ENCODE measurements at regions not wholly inside any gene's neighbourhood (a gene's known extent, or its start where the extent isn't known, plus 50 kb on each side); places are given as distances from the start of the nearest gene placed in this dataset.
"Not testable (repeated sequence)": the region's sequence is repeated elsewhere in the genome, so short reads cannot be mapped to it uniquely, and the experiment has no call there.

GRCh38 chr5:34244281-34245031, 201.4 kb upstream of the C1QTNF3 start:
- peak; percentile 52; the same call in 1 of the 2 replicates for TF ChIP-seq POLR2AphosphoS5 (IDR thresholded peaks at IDR 0.05; ENCODE audit: low read depth)
- peak overlapping the region; percentile 29 for H3K4me3 ChIP-seq (replicated peaks; ENCODE audit: insufficient read depth, low read length)
- H3K27ac ChIP-seq (replicated peaks): peak overlapping the region; percentile 80
- not testable (repeated sequence) for H3K27me3 ChIP-seq (ENCODE audit: insufficient read depth, poor library complexity, severe bottlenecking)
- peak; percentile 26 to 81 for DNase-seq (ENCODE audit: low read depth in 1 of 2, low spot score in 1 of 2)

DNA sequence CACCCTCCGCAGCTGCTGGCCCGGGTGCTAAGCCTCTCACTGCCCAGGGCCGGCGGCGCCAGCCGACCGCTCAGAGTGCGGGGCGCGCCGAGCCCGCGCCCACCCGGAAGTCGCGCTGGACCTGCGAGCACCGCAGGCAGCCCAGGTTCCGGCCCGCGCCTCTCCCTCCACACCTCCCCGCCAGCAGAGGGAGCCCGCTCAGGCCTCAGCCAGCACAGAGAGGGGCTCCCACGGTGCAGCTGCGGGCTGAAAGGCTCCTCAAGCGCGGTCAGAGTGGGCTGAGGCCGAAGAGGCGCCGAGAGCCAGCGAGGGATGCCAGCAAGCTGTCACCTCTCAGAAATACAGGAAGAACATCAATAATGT, 202.0 kb upstream of the C1QTNF3 start:
- DNase-seq (ENCODE audit: low read depth in 1 of 2, low spot score in 1 of 2); H3K27me3 ChIP-seq (ENCODE audit: insufficient read depth, poor library complexity, severe bottlenecking); H3K4me3 ChIP-seq (replicated peaks; ENCODE audit: insufficient read depth, low read length): not testable (repeated sequence)
- peak overlapping the region; percentile 54; the same call in 1 of the 2 replicates for H3K27ac ChIP-seq (replicated peaks)

DNA sequence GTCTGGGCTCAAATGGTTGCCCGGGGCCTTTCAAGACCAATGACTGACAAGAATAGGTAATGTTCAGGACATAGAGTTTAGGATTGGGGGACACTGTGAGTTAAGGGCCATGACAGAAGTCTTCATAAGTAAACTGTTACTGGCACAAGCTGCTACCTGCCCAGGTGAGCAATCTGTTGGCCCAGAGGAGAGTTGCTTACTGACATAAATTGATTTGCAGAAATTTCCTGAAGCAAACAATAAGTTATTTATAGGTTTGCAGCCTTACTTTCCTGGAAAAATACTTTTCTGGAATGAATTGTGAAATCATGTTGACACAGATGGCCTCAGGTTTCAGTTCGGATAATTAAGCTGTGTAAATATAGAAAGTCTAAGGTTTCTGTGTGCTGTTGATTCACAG, 202.8 kb upstream of the C1QTNF3 start:
- not testable (repeated sequence) for H3K27me3 ChIP-seq (ENCODE audit: insufficient read depth, poor library complexity, severe bottlenecking); DNase-seq (ENCODE audit: low read depth in 1 of 2, low spot score in 1 of 2)
- peak overlapping the region; percentile 64 for H3K27ac ChIP-seq (replicated peaks)
- H3K4me3 ChIP-seq (replicated peaks; ENCODE audit: insufficient read depth, low read length): peak overlapping the region; percentile 33

DNA sequence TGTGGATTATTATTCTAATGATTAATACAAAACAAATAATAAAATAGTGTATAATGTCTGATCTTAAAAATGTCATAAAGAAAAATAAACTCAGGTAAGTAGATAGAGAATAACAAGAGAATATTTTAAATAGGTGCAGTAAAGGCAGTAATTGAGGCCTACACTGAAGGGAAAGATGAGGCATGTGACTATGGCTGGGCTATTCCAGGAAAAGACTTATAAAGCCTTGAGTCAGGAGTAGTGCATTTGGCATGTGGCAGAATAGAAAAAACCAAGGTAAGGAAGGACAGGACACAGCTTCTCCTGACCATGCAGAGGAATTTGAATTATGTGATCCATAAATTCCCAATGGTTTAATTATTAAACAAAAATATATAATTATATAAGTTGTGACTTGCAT, 215.6 kb upstream of the C1QTNF3 start:
- DNase-seq (ENCODE audit: low read depth in 1 of 2, low spot score in 1 of 2); H3K4me3 ChIP-seq (replicated peaks; ENCODE audit: insufficient read depth, low read length); H3K27ac ChIP-seq (replicated peaks); H3K27me3 ChIP-seq (ENCODE audit: insufficient read depth, poor library complexity, severe bottlenecking): not testable (repeated sequence)

DNA sequence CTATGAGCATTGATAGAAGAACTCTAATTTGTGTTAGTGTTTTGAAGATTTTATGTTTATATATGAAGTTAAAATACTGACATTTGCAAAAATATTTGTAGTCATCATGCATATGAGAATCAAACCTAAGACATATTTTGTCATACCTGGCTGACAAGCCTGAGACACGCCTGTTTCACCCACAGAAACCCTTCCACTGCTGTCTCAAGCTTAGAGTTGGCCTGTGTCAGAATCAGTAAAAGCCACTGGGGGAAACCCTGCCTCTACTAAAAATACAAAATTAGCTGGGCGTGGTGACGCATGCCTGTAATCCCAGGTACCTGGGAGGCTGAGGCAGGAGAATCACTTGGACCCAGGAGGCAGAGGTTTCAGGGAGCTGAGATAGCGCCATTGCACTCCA, 218.0 kb upstream of the C1QTNF3 start:
- H3K27ac ChIP-seq (replicated peaks); H3K27me3 ChIP-seq (ENCODE audit: insufficient read depth, poor library complexity, severe bottlenecking); H3K4me3 ChIP-seq (replicated peaks; ENCODE audit: insufficient read depth, low read length); DNase-seq (ENCODE audit: low read depth in 1 of 2, low spot score in 1 of 2): not testable (repeated sequence)

GRCh38 chr5:34266151-34266550, 223.1 kb upstream of the C1QTNF3 start:
- not testable (repeated sequence) for H3K4me3 ChIP-seq (replicated peaks; ENCODE audit: insufficient read depth, low read length); H3K27me3 ChIP-seq (ENCODE audit: insufficient read depth, poor library complexity, severe bottlenecking); H3K27ac ChIP-seq (replicated peaks); DNase-seq (ENCODE audit: low read depth in 1 of 2, low spot score in 1 of 2)

DNA sequence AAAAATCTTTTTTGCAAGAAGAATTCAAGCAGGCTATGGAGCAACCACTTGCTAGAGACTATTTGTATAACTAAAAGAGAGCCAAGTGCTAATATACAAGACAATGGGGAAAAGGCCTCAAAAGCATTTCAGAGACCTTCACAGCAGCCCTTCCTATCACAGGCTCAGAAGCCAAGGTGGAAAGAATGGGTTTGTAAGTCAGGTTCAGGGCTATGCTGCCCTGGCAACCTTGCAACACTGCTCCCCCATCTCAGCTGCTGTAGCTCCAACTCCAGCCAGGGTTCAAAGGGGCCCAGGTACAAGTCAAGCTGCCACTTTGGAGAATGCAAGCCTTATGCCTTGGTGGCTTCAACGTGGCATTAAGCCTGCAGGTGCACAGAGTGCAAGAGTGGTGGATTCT, 253.7 kb upstream of the C1QTNF3 start:
- not testable (repeated sequence) for DNase-seq (ENCODE audit: low read depth in 1 of 2, low spot score in 1 of 2); H3K27ac ChIP-seq (replicated peaks); H3K4me3 ChIP-seq (replicated peaks; ENCODE audit: insufficient read depth, low read length); H3K27me3 ChIP-seq (ENCODE audit: insufficient read depth, poor library complexity, severe bottlenecking)

- DNase-seq (ENCODE audit: low read depth in 1 of 2, low spot score in 1 of 2); H3K27me3 ChIP-seq (ENCODE audit: insufficient read depth, poor library complexity, severe bottlenecking): not testable (repeated sequence)
Measured at GRCh38 chr5:34329201-34329600, 286.2 kb upstream of the C1QTNF3 start.

GRCh38 chr5:34329611-34330108, 286.6 kb upstream of the C1QTNF3 start:
- DNase-seq (ENCODE audit: low read depth in 1 of 2, low spot score in 1 of 2); H3K27me3 ChIP-seq (ENCODE audit: insufficient read depth, poor library complexity, severe bottlenecking); H3K27ac ChIP-seq (replicated peaks); H3K4me3 ChIP-seq (replicated peaks; ENCODE audit: insufficient read depth, low read length): not testable (repeated sequence)

More at GRCh38 chr5:34329201-34329600, 286.2 kb upstream of the C1QTNF3 start:
- not testable (repeated sequence) for H3K4me3 ChIP-seq (replicated peaks; ENCODE audit: insufficient read depth, low read length); H3K27ac ChIP-seq (replicated peaks)

DNA sequence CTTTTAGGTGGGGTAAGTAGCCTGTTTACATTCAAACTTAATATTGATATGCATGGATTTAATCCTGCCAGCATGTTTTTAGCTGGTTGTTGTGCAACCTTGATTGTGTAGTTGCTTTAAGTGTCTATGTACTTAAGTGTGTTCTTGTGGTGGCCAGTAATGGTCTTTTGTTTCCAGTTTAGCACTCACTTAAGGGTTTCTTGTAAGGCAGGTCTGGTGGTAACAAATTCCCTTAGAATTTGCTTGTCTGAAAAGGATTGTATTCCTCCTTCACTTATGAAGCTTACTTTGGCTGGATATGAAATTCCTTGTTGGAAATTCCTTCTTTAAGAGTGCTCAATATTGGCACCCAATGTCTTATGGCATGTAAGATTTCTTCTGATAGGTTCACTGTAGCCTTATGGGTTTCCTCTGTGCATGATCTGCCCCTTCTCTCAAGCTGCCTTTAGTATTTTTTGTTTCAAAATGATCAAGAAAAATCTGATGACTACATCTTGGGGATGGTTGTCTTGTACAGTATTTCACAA, 289.0 kb upstream of the C1QTNF3 start:
- not testable (repeated sequence) for DNase-seq (ENCODE audit: low read depth in 1 of 2, low spot score in 1 of 2); H3K27ac ChIP-seq (replicated peaks); H3K4me3 ChIP-seq (replicated peaks; ENCODE audit: insufficient read depth, low read length); H3K27me3 ChIP-seq (ENCODE audit: insufficient read depth, poor library complexity, severe bottlenecking)

GRCh38 chr5:34339408-34340001, 296.5 kb upstream of the C1QTNF3 start:
- H3K27me3 ChIP-seq (ENCODE audit: insufficient read depth, poor library complexity, severe bottlenecking); H3K27ac ChIP-seq (replicated peaks); H3K4me3 ChIP-seq (replicated peaks; ENCODE audit: insufficient read depth, low read length); DNase-seq (ENCODE audit: low read depth in 1 of 2, low spot score in 1 of 2): not testable (repeated sequence)

- not testable (repeated sequence) for H3K27ac ChIP-seq (replicated peaks); H3K4me3 ChIP-seq (replicated peaks; ENCODE audit: insufficient read depth, low read length); DNase-seq (ENCODE audit: low read depth in 1 of 2, low spot score in 1 of 2); H3K27me3 ChIP-seq (ENCODE audit: insufficient read depth, poor library complexity, severe bottlenecking)
Measured at GRCh38 chr5:34354440-34354839, 301.7 kb upstream of the RAI14 start.

DNA sequence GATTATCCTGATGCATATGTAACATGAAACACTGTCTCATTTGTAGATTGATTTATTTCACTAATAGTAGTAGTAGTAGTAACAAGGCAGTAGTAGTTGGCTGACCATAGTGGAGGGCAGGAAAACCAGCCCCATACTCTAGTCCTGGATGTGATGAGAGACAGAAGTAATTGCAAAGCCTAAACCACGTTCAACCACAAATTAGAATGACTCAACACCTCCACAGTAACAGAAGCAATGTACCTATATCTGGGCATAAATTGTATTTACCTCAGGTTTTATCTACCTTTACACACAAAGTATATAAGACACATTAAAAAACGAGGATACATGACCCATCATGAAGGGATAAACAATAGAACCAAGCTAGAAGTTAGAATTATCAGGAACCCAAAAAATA, 284.7 kb upstream of the RAI14 start:
- not testable (repeated sequence) for DNase-seq (ENCODE audit: low read depth in 1 of 2, low spot score in 1 of 2); H3K4me3 ChIP-seq (replicated peaks; ENCODE audit: insufficient read depth, low read length); H3K27ac ChIP-seq (replicated peaks); H3K27me3 ChIP-seq (ENCODE audit: insufficient read depth, poor library complexity, severe bottlenecking)

DNA sequence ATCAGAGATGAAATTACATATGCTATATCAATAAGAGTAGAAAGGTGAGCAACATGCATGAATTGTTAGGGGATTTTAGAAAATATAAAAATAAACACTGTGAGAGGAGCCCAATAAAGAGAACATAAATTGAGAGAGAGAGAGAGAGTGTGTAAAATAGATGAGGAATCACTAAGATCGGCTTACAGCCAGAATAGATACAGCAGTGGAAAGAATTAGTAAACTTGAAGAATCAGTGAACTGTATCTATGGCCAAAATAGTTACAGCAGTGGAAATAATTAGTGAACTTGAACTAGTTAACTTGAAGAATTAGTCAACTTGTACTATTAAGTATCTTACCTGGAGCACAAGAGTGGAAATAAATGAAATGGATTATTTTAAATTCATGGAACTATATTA, 284.3 kb upstream of the RAI14 start:
- DNase-seq (ENCODE audit: low read depth in 1 of 2, low spot score in 1 of 2); H3K27me3 ChIP-seq (ENCODE audit: insufficient read depth, poor library complexity, severe bottlenecking); H3K27ac ChIP-seq (replicated peaks); H3K4me3 ChIP-seq (replicated peaks; ENCODE audit: insufficient read depth, low read length): not testable (repeated sequence)

GRCh38 chr5:34372739-34373138, 283.4 kb upstream of the RAI14 start:
- H3K27ac ChIP-seq (replicated peaks); H3K27me3 ChIP-seq (ENCODE audit: insufficient read depth, poor library complexity, severe bottlenecking); DNase-seq (ENCODE audit: low read depth in 1 of 2, low spot score in 1 of 2); H3K4me3 ChIP-seq (replicated peaks; ENCODE audit: insufficient read depth, low read length): not testable (repeated sequence)

Measured in HL-60 (cell line).